ENCODE measurements at regions not wholly inside any gene's neighbourhood (a gene's known extent, or its start where the extent isn't known, plus 50 kb on each side); places are given as distances from the start of the nearest gene placed in this dataset.
"Not testable (repeated sequence)": the region's sequence is repeated elsewhere in the genome, so short reads cannot be mapped to it uniquely, and the experiment has no call there.

DNA sequence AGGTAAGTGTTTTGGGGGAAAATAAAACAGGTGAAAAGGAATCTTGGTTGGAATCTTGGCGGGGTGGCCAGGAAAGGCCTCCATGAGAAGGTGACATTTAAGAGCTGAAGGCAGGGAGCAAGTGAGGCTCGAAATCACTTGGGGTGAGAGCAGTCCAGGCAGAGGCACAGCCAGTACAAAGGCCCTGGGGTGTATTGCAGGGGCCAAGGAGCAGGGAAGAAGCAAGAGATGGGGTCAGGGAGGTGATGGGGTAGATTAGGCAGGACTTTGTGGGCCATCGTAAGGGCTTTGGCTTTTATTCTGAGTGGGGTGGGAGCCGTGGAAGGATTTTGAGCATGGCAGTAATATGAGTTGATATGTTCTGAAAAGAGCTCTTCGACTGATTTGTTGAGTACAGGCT, 551.1 kb downstream of the MN1 start:
- TF ChIP-seq, protein P1, sequence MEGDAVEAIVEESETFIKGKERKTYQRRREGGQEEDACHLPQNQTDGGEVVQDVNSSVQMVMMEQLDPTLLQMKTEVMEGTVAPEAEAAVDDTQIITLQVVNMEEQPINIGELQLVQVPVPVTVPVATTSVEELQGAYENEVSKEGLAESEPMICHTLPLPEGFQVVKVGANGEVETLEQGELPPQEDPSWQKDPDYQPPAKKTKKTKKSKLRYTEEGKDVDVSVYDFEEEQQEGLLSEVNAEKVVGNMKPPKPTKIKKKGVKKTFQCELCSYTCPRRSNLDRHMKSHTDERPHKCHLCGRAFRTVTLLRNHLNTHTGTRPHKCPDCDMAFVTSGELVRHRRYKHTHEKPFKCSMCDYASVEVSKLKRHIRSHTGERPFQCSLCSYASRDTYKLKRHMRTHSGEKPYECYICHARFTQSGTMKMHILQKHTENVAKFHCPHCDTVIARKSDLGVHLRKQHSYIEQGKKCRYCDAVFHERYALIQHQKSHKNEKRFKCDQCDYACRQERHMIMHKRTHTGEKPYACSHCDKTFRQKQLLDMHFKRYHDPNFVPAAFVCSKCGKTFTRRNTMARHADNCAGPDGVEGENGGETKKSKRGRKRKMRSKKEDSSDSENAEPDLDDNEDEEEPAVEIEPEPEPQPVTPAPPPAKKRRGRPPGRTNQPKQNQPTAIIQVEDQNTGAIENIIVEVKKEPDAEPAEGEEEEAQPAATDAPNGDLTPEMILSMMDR (IDR thresholded peaks at IDR 0.05): no peak

DNA sequence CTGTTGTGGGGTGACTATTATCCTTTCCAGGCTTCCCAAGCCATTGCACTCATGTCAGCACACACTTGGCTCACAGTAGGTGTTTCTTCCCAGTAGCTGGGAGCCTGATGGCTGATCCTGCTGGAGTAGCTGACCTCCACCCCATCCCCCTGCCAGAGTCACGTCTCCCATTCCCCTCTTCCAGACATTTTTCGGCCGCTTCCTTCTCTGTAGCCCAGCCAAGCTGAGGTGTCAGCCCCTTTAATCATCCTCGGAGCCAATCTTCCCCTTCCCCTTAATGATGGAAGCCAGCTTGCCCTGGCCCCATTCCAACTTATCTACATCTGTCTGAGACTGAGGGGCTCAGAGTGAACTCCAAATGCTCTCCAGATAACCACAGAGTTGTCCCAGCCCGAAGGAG, 550.7 kb downstream of the MN1 start:
- DNase-seq (ENCODE audit: low spot score in 2 of 2): no peak
- TF ChIP-seq, protein P1 (IDR thresholded peaks at IDR 0.05): no peak
- intact Hi-C loops (cut with DNase I): no loop called here
- H3K4me1 ChIP-seq: peaks cover 0 to 6% of the 10 kb centered on the region in 2 donors
- H3K4me3 ChIP-seq: no peak overlapping the region
- H3K27ac ChIP-seq: no peak overlapping the region
- H3K27me3 ChIP-seq: no peaks in the 10 kb centered on the region
- H3K36me3 ChIP-seq: no peaks in the 10 kb centered on the region
- H3K9me3 ChIP-seq: peaks cover 0 to 7% of the 10 kb centered on the region in 2 donors

More for the DNA sequence above, 551.1 kb downstream of the MN1 start:
- intact Hi-C loops (cut with DNase I): no loop called here
- peaks cover 0 to 2% of the 10 kb centered on the region in 2 donors for H3K9me3 ChIP-seq
- H3K27me3 ChIP-seq: no peaks in the 10 kb centered on the region
- no peak overlapping the region for H3K4me3 ChIP-seq
- H3K27ac ChIP-seq: no peak overlapping the region
- H3K4me1 ChIP-seq: peaks cover 0 to 6% of the 10 kb centered on the region in 2 donors
- H3K36me3 ChIP-seq: no peaks in the 10 kb centered on the region
- DNase-seq (ENCODE audit: low spot score in 2 of 2): no peak

DNA sequence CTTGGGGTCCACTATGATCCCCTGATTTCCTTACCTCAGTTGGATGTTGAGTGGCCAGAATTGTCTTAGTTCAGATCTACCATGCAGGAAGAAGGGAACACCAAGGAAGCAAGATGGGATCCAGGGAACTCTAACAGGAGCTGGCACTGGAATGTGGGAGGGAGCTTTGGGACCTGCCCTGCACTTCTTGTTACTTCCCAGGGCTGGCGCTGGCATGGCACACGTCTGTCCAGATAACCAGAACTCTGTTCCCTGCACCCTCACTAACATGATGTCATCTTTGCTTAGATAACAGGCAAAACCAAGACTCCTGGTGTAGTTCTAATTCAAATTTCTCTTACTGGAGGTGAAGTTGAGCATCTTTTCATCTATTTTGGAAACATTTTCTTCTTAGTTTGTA, 550.0 kb downstream of the MN1 start:
- intact Hi-C loops (cut with DNase I): no loop called here
- Histone ChIP-seq H3K27ac (no peak overlapping the region), H3K4me3 (no peak overlapping the region), H3K4me1 (peaks cover 0 to 6% of the 10 kb centered on the region in 2 donors), H3K27me3 (no peaks in the 10 kb centered on the region), H3K36me3 (no peaks in the 10 kb centered on the region), H3K9me3 (peaks cover 0 to 13% of the 10 kb centered on the region in 2 donors)
- DNase-seq (ENCODE audit: low spot score in 2 of 2): no peak
- TF ChIP-seq, protein P1 (IDR thresholded peaks at IDR 0.05): no peak

DNA sequence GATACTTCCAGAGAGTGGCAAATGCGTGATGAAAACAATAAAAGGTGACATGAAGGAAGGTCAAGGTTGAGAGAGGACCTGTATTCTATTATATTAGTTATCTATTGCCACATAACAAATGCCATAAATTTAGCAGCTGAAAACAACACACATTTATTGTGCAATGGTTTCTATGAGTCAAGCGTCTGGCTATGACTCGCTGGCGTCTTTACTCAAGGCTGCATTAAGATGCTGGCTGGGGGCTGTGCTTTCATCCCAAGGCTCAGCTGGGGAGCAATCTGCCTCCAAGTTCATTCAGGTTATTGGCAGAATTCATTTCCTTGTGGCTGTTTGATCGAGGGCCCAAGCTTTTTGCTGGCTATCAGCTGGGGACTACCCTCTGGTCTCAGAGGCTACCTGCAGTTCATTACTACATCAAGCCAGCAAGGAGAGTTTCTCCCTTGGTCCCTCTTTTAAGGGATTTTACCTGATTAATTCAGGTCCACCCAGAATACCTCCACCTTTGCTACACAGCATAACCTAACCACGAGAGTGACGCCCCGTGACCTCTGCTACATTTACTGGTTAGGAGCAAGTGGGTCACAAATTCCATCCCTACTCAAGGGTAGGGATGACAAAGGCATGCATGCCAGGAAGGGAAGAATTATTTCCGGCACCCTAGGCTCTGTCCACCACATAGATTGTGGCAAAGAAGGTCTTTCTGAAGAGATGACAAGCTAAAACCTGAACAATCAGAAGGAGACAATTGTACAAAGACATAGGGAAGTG, 549.1 kb downstream of the MN1 start:
- H3K36me3 ChIP-seq: no peaks in the 10 kb centered on the region
- peak in 1 of 2 donors; percentile 68 for DNase-seq (ENCODE audit: low spot score in 2 of 2)
- no peaks in the 10 kb centered on the region for H3K27me3 ChIP-seq
- intact Hi-C loops (cut with DNase I): no loop called here
- H3K4me1 ChIP-seq: peaks cover 0 to 2% of the 10 kb centered on the region in 2 donors
- TF ChIP-seq, protein P1 (IDR thresholded peaks at IDR 0.05): no peak
- H3K27ac ChIP-seq: no peak overlapping the region
- no peak overlapping the region for H3K4me3 ChIP-seq
- H3K9me3 ChIP-seq: peaks cover 0 to 13% of the 10 kb centered on the region in 2 donors

DNA sequence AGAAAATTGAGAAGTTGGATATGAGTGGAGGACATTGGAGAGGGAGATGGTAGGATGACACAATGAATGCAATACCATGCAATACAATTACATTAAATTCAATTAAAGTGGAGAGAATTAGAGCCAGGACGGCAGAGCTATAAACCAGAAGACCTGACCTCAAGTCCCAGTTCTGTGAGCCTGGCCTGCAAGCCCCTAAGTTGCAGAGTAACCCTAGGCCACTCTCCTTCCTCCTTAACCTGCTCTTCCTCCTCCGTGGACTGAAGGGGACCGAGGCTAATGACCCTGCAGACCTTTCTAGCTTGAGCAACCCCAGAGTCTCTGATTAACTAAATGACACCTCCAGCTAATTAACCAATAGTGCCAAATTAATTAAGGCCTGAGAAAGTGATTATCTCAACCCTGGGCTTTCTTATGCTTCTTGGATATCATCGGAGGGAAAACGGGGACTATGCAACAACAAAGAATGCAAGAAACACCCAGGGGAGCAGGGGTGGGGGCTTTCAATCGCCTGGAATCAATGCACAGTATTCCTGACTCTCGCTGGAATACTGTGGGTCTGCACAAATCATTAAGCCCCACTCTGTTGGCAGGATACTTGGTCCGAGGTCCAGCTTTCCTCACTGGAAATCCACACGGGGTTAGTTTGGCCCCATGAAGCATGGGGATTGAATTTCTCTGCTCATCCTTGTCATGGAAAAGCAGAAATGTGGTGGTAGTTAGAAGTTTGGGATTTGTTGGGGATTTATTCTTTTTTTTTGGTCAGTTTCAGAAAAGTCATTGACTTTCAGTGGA, 548.3 kb downstream of the MN1 start:
- no peaks in the 10 kb centered on the region for H3K36me3 ChIP-seq
- H3K4me3 ChIP-seq: no peak overlapping the region
- peaks cover 0 to 13% of the 10 kb centered on the region in 2 donors for H3K9me3 ChIP-seq
- DNase-seq (ENCODE audit: low spot score in 2 of 2): no peak
- H3K4me1 ChIP-seq: no peaks in the 10 kb centered on the region
- TF ChIP-seq, protein P1 (IDR thresholded peaks at IDR 0.05): no peak
- intact Hi-C loops (cut with DNase I): no loop called here
- H3K27me3 ChIP-seq: no peaks in the 10 kb centered on the region
- no peak overlapping the region for H3K27ac ChIP-seq

DNA sequence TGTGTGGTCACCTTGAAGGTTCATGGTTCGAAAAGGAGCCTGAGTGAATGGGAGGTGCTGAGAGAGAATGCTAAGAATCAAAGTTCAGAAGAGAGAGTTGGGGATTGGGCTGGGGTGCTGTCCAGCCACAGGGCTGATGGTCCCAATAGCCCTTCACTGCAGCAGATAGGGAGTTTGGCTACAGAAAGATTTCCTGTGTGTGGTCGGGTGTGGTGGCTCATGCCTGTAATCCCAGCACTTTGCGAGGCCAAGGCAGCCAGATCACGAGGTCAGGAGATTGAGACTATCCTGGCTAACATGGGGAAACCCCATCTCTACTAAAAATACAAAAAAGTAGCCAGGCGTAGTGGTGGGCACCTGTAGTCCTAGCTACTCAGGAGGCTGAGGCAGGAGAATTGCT, 547.5 kb downstream of the MN1 start:
- DNase-seq (ENCODE audit: low spot score in 2 of 2); H3K27me3 ChIP-seq; H3K4me3 ChIP-seq; H3K27ac ChIP-seq; intact Hi-C loops (cut with DNase I); H3K4me1 ChIP-seq; H3K36me3 ChIP-seq: not testable (repeated sequence)
- peaks cover 0 to 13% of the 10 kb centered on the region in 2 donors for H3K9me3 ChIP-seq
